22Rv1 (cell line): ENCODE measurements at regions not wholly inside any gene's neighbourhood (a gene's known extent, or its start where the extent isn't known, plus 50 kb on each side); places are given as distances from the start of the nearest gene placed in this dataset.
"Not testable (repeated sequence)": the region's sequence is repeated elsewhere in the genome, so short reads cannot be mapped to it uniquely, and the experiment has no call there.

Experiments used
- H3K27ac ChIP-seq: fragments of 450-650 bp; 2 replicates; pipeline ENCODE4 v1.5.1; 2017
- ZFX ChIP-seq: fragments of 450-650 bp; IDR thresholded peaks from 2 replicates; pipeline ENCODE4 v1.6.1; 2017; ENCODE audit warnings: antibody characterized with exemption, borderline replicate concordance
- TF ChIP-seq, protein P1 (sequence below): fragments of 450-650 bp; IDR thresholded peaks from 2 replicates; pipeline ENCODE4 v1.5.1; 2017; ENCODE audit warnings: mild to moderate bottlenecking

DNA sequence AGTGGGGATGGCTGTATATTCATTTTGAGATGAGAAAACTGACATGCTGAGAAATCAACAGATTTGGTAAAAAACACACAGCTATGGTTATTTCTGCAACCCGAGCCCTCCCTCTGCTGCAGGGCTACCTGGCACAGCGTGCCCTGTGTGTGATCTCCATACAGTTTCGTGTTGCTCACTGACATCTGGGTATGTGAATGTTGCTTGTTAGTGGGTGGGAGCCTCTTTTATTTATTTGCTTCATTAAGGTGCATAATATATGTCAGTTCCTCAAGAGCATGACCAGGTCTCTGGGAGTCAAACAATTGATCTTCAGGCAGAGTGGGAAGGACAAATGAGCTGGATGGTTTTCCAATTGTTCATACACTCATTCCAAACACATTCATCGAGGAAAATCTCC lies 139.1 kb upstream of the FHL2 start:
- H3K27ac ChIP-seq = no peak overlapping the region
- no peak for TF ChIP-seq ZFX
- TF ChIP-seq, protein P1, sequence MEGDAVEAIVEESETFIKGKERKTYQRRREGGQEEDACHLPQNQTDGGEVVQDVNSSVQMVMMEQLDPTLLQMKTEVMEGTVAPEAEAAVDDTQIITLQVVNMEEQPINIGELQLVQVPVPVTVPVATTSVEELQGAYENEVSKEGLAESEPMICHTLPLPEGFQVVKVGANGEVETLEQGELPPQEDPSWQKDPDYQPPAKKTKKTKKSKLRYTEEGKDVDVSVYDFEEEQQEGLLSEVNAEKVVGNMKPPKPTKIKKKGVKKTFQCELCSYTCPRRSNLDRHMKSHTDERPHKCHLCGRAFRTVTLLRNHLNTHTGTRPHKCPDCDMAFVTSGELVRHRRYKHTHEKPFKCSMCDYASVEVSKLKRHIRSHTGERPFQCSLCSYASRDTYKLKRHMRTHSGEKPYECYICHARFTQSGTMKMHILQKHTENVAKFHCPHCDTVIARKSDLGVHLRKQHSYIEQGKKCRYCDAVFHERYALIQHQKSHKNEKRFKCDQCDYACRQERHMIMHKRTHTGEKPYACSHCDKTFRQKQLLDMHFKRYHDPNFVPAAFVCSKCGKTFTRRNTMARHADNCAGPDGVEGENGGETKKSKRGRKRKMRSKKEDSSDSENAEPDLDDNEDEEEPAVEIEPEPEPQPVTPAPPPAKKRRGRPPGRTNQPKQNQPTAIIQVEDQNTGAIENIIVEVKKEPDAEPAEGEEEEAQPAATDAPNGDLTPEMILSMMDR = no peak

DNA sequence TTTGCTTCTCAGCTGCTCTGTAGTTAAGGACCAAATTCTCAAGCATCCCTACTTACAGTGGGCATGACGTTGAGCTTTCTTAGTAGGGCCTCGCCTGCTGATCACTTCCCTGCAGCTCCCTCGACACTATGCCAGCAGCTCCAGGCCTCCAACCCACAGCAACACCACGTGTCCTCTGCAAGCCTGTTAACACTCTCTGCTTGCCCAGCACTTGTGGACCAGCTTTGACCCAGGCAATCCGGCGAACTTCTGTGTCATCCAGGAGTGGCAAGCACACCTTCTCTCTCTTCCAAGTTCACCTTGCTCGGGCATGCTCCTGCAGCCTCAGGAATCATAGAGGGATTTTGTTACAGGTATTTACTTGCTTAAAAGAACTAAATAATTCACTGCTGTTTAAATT lies 138.6 kb upstream of the FHL2 start:
- no peak overlapping the region for H3K27ac ChIP-seq
- TF ChIP-seq ZFX = no peak
- TF ChIP-seq, protein P1 = no peak

DNA sequence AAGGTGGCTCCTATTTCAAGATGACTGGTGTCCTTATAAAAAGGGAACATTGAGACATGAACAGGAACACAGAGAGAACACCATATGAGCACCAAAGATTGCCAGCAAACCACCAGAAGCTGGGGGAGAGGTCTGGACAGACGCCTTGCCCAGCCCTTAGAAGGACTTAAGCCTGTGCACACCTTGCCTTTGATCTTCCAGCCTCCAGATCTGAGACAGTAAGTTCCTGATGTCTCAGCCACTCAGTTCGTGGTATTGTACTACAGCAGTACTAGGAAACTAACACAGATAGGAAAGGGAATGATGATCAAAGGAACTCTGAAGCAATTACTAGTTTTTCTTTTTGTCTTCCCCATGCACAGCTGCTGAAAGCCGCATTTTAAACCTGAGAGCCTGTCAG lies 137.3 kb upstream of the FHL2 start:
- no peak overlapping the region for H3K27ac ChIP-seq
- no peak for TF ChIP-seq ZFX
- TF ChIP-seq, protein P1 = no peak

DNA sequence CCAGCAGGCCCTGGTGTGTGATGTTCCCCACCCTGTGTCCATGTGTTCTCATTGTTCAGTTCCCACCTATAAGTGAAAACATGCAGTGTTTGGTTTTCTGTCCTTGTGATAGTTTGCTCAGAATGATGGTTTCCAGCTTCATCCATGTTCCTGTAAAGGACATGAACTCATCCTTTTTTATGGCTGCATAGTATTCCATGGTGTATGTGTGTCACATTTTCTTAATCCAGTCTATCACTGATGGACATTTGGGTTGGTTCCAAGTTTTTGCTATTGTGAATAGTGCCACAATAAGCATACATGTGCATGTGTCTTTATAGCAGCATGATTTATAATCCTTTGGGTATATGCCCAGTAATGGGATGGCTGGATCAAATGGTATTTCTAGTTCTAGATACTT lies 130.4 kb upstream of the FHL2 start:
- not testable (repeated sequence) for H3K27ac ChIP-seq

DNA sequence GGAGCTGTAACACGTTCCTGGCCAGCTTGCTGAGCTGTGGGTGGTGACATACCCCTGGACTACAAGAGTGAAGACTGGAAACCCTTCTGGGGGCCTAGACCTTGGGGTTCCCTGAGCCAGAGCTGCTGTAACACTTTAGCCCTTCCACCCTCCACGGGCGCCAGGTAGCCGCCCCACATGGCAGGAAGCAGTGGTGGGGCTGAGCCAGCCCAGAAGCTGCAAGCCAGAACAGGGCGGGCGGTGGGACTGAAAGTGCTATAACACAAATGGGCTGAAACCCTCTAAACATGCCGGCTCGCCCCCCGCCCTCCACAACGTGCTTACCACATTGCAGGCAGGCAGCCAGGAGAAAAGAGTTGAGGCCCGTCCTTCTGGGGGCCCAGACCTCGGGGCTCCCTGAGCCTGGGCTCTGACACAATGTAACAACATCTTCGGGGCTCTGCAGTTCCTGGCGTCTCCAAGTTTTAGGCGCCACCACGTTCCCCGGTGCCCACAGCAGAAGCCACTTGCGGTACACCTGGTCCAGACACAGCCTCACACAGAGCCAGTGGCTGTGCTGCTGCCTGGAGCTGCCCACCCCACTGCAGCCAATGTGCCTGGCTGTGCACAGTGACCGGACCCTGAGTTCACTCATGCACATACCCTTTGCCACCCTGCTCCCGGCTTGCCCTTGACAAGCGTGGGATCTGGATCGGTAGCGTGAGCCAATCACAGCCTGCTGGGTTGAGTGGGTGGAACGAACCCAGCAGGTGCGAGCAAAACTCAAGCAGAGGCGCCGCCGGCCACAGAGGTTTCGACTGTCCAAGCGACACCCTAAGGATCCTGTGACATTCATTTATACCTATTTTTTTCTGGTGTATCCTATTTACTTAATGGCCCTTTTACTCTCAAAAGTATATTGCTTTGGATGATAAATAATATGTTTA lies 127.4 kb upstream of the FHL2 start:
- H3K27ac ChIP-seq = no peak overlapping the region
- TF ChIP-seq, protein P1 = no peak
- no peak for TF ChIP-seq ZFX

DNA sequence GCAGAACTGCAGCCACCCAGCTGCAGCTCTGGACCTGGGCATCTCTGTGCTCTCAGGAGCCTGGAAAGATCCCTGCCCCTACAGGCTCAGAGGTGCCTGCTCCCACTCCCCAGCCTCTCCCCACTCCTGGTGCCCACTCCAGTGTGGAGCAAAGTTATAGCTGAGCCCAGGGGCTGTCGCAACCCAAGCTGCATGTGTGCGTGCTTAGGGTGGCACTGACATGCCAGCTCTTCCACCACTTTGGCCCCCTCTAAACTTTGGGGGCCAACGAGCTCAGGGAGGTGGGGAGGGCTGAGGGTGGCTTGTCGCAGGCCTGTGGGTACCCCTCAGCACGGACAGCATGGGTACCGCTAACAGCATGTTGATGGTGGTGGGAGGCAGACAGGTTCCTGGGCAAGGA lies 126.3 kb upstream of the FHL2 start:
- H3K27ac ChIP-seq = no peak overlapping the region
- TF ChIP-seq, protein P1 = no peak
- no peak for TF ChIP-seq ZFX

DNA sequence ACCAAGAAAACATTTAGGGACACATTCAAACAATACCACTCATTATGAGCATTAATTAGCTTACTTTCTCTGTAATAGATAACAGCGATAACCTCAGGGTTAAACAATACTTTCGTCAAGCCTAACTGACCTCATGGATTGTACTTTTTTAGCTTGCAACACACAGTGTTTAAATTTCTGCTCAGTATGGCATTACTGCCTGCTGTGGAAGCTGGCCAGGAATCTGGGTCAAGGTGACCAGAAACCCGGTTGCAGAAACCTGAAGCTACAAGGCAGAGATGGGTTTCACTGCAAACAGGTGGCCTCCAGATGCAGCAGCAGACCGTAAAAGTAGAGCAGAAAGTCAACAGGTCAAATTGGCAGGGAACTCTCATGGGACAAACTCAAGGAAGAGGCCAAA lies 123.8 kb upstream of the FHL2 start:
- TF ChIP-seq, protein P1 = no peak
- TF ChIP-seq ZFX = no peak
- H3K27ac ChIP-seq = no peak overlapping the region

DNA sequence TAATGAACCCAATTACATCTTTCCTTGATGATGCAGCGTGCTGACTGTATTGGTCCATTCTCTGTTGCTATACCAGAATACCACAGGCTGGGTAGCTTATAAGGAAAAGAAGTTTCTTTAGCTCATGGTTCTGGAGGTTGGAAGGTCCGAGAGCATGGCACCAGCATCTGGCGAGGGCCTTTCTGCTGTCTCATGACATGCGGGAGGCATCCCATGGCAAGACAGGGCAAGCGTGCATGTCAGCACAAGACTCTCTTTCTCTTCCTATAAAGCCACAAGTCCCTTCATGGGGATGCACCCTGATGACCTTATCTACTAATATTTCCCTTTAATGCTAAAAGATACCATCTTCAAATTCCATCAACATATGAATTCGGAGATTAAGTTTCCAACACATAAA lies 122.8 kb upstream of the FHL2 start:
- TF ChIP-seq, protein P1 = no peak
- no peak for TF ChIP-seq ZFX

More for the DNA sequence above, 122.8 kb upstream of the FHL2 start:
- no peak overlapping the region for H3K27ac ChIP-seq
